Uterus (tissue), 2 donors: ENCODE measurements at regions not wholly inside any gene's neighbourhood (a gene's known extent, or its start where the extent isn't known, plus 50 kb on each side); places are given as distances from the start of the nearest gene placed in this dataset.

Experiments
- POLR2A ChIP-seq, 2 donors: fragments of 450-650 bp; IDR thresholded peaks; one replicate each; pipeline ENCODE4 v1.6.1; 2016; ENCODE audit warnings: antibody characterized with exemption in 2 of 2, mild to moderate bottlenecking in 1 of 2, moderate library complexity in 1 of 2
- TF ChIP-seq, protein P1 (sequence below), 4 experiments: fragments of 200-600 bp in 2 of 4; fragments of 450-650 bp in 2 of 4; sonication (generic) in 2 of 4; IDR thresholded peaks; one replicate each; pipeline ENCODE4 v1.5.1; 2016 to 2019; ENCODE audit warnings: antibody characterized with exemption in 4 of 4, mild to moderate bottlenecking in 2 of 4, moderate library complexity in 1 of 4

DNA sequence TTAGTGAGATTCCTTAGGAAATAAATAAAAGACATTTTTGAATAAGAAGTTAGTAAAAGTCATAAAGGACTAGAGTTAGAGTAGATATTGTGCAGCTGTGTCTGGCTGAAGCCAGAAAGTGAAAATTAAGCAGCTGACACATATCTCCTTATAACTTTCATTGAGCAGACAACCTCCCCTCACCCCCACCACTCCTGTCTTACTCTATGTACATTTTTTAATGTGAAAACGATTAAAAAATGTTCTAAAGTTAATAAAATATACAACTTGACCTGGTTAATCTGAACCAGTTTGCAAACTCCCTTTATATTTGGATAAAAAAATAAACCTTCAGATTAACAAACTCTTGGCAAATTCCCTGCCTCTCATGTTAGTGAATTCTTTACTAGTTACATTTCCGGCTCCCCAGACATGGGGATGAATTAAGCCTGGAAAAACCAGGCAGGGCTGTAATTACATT, 462.8 kb downstream of the MEIS1 start:
- TF ChIP-seq, protein P1, sequence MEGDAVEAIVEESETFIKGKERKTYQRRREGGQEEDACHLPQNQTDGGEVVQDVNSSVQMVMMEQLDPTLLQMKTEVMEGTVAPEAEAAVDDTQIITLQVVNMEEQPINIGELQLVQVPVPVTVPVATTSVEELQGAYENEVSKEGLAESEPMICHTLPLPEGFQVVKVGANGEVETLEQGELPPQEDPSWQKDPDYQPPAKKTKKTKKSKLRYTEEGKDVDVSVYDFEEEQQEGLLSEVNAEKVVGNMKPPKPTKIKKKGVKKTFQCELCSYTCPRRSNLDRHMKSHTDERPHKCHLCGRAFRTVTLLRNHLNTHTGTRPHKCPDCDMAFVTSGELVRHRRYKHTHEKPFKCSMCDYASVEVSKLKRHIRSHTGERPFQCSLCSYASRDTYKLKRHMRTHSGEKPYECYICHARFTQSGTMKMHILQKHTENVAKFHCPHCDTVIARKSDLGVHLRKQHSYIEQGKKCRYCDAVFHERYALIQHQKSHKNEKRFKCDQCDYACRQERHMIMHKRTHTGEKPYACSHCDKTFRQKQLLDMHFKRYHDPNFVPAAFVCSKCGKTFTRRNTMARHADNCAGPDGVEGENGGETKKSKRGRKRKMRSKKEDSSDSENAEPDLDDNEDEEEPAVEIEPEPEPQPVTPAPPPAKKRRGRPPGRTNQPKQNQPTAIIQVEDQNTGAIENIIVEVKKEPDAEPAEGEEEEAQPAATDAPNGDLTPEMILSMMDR (IDR thresholded peaks at IDR 0.05) = no peak
- TF ChIP-seq POLR2A (IDR thresholded peaks at IDR 0.05) = no peak
